ENCODE measurements at regions not wholly inside any gene's neighbourhood (a gene's known extent, or its start where the extent isn't known, plus 50 kb on each side); places are given as distances from the start of the nearest gene placed in this dataset.

DNA sequence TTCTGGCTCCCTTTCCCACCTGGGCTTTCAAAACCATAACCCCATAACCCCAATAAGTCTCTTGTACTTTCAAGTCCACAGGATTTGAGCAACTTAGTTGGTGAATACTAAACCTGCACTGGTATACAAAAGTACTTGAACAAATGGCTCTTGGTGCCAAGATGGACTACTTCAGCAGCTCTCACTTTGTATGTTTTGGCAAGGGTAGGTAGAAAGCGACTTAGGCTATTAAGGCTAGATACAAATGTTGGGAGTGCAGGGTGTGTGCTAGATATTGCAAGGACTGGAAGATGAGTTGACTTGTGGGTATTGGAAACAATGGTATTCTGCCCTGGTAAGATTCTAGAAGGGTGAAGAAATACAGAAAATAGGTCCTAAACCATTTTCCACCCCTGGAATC is 182.6 kb upstream of the MOCS1 start:
- TF ChIP-seq, protein P1, sequence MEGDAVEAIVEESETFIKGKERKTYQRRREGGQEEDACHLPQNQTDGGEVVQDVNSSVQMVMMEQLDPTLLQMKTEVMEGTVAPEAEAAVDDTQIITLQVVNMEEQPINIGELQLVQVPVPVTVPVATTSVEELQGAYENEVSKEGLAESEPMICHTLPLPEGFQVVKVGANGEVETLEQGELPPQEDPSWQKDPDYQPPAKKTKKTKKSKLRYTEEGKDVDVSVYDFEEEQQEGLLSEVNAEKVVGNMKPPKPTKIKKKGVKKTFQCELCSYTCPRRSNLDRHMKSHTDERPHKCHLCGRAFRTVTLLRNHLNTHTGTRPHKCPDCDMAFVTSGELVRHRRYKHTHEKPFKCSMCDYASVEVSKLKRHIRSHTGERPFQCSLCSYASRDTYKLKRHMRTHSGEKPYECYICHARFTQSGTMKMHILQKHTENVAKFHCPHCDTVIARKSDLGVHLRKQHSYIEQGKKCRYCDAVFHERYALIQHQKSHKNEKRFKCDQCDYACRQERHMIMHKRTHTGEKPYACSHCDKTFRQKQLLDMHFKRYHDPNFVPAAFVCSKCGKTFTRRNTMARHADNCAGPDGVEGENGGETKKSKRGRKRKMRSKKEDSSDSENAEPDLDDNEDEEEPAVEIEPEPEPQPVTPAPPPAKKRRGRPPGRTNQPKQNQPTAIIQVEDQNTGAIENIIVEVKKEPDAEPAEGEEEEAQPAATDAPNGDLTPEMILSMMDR (IDR thresholded peaks at IDR 0.05), result no peak
- TF ChIP-seq POLR2A (IDR thresholded peaks at IDR 0.05) (no peak), POLR2AphosphoS5 (IDR thresholded peaks at IDR 0.05) (no peak)
